ENCODE measurements at regions not wholly inside any gene's neighbourhood (a gene's known extent, or its start where the extent isn't known, plus 50 kb on each side); places are given as distances from the start of the nearest gene placed in this dataset.
"Not testable (repeated sequence)": the region's sequence is repeated elsewhere in the genome, so short reads cannot be mapped to it uniquely, and the experiment has no call there.

DNA sequence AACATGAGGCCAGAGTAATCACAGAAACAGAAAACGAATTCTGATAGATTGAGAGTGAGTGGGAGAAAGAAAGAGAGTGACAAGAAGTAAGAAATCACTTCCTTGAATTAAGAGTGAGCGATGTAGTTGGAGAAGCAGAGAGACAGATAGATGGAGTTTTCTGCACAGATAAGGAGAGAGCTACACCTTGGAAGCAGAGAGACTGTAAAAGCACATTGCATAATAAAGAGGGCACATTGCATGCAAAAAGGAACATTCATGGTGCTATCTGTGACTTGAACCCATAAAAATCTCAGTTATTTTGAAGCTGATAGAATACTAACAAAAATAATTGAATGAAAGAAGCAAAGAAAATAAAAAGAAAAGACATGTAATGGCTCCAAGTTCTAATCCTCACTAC, 943.8 kb downstream of the NR2F1-AS1 start:
- H3K4me1 ChIP-seq, result no peaks in the 10 kb centered on the region
- no peaks in the 10 kb centered on the region for H3K9me3 ChIP-seq
- DNase-seq, result no peak
- no peak overlapping the region for H3K27ac ChIP-seq
- TF ChIP-seq, protein P1, sequence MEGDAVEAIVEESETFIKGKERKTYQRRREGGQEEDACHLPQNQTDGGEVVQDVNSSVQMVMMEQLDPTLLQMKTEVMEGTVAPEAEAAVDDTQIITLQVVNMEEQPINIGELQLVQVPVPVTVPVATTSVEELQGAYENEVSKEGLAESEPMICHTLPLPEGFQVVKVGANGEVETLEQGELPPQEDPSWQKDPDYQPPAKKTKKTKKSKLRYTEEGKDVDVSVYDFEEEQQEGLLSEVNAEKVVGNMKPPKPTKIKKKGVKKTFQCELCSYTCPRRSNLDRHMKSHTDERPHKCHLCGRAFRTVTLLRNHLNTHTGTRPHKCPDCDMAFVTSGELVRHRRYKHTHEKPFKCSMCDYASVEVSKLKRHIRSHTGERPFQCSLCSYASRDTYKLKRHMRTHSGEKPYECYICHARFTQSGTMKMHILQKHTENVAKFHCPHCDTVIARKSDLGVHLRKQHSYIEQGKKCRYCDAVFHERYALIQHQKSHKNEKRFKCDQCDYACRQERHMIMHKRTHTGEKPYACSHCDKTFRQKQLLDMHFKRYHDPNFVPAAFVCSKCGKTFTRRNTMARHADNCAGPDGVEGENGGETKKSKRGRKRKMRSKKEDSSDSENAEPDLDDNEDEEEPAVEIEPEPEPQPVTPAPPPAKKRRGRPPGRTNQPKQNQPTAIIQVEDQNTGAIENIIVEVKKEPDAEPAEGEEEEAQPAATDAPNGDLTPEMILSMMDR (IDR thresholded peaks at IDR 0.05), result no peak
- WGBS, 3 donors, result 51 to 64% (median 56%) methylated on average over 2 of the region's 2 CpGs
- H3K36me3 ChIP-seq (ENCODE audit: insufficient read depth in 1 of 2, low read depth in 1 of 2), result no peaks in the 10 kb centered on the region
- ATAC-seq, result no peak
- intact Hi-C loops (cut with DNase I), result no loop called here
- H3K27me3 ChIP-seq (ENCODE audit: insufficient read depth in 3 of 3, low read length in 2 of 3), result no peaks in the 10 kb centered on the region
- H3K4me3 ChIP-seq, result no peak overlapping the region

DNA sequence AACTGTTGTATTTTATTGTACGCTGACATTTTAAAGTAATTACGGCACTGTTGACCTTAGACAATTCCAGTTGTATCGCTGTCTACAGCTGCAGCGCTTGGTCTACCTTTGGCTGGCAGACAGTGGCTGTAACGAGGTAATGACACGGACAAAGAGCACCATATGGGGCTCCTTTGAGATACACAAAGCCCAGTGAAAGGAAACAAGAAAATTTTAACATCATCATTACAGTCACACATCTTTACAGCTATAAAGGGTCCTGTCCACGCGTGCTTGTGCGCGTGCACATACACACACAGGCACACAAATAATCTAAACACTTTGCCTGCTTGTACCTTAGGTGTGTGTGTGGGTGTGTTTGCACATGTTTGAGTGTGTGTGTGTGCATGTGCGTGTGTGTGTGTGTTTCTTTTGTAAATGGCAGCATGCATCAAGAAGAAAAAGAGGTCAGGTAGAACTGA, 946.0 kb downstream of the NR2F1-AS1 start:
- Histone ChIP-seq H3K4me1 (no peaks in the 10 kb centered on the region), H3K27me3 (ENCODE audit: insufficient read depth in 3 of 3, low read length in 2 of 3) (no peaks in the 10 kb centered on the region), H3K36me3 (ENCODE audit: insufficient read depth in 1 of 2, low read depth in 1 of 2) (no peaks in the 10 kb centered on the region), H3K27ac (no peak overlapping the region), H3K9me3 (no peaks in the 10 kb centered on the region), H3K4me3 (no peak overlapping the region)
- WGBS, 3 donors, result 58 to 63% (median 59%) methylated on average over 11 of the region's 11 CpGs
- TF ChIP-seq, protein P1 (IDR thresholded peaks at IDR 0.05), result no peak
- ATAC-seq (no peak), DNase-seq (no peak)
- intact Hi-C loops (cut with DNase I), result no loop called here

DNA sequence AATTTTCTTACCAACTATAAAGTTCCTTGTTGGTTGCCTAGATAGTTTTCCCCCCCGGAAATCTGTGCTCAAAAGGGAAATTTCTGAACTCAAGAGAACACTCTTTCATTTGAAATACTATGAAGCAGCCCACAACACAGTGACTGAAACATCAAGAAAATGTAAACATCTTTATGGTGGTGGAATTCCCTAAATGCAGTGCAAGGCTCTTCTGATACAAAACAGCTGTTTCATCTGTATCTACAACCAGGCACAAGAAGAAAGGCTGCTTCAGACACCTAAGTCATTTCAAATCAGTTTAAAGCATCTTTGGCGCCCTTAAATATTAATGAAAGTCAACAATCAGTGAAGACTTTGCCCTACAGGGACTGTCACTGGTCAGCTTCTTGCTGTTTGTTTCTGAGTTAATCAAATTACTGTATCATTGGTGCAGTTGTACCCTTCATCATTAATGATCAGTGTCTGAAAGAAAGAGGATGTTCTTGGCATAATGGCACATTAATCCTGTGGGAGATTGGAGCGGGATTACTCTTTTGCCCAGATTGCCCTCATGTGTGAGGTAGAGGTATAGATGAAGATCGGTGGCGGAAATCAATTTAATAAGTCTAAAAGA, 947.0 kb downstream of the NR2F1-AS1 start:
- intact Hi-C loops (cut with DNase I), result no loop called here
- Histone ChIP-seq H3K36me3 (ENCODE audit: insufficient read depth in 1 of 2, low read depth in 1 of 2) (no peaks in the 10 kb centered on the region), H3K4me1 (no peaks in the 10 kb centered on the region), H3K9me3 (no peaks in the 10 kb centered on the region), H3K27ac (no peak overlapping the region), H3K4me3 (no peak overlapping the region), H3K27me3 (ENCODE audit: insufficient read depth in 3 of 3, low read length in 2 of 3) (no peaks in the 10 kb centered on the region)
- TF ChIP-seq, protein P1 (IDR thresholded peaks at IDR 0.05), result no peak
- 86 to 92% (median 86%) methylated on average over 5 of the region's 5 CpGs for WGBS, 3 donors
- DNase-seq (no peak), ATAC-seq (no peak)

DNA sequence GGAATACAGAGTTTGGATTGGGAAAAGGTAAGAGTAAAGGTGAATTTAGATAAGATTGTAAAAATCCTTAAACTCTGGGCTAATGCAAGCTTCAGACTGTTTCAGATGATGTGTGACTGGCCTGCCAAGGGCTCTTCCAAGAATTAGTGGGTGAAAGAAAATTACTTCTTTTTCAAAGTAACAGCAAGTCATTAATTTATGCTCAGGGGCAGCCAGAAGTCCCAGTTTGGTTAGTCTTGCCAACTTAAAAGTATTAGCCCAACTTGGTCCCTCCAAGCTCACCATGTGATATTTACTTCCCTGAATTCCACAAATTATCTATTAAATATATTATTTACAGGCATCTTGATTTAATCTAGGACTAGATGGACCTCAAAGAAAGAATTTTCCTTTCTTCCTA, 947.8 kb downstream of the NR2F1-AS1 start:
- intact Hi-C loops (cut with DNase I), result no loop called here
- H3K27ac ChIP-seq, result no peak overlapping the region
- ATAC-seq (no peak), DNase-seq (no peak)
- TF ChIP-seq, protein P1 (IDR thresholded peaks at IDR 0.05), result no peak
- H3K4me1 ChIP-seq, result no peaks in the 10 kb centered on the region
- H3K4me3 ChIP-seq, result no peak overlapping the region
- H3K27me3 ChIP-seq (ENCODE audit: insufficient read depth in 3 of 3, low read length in 2 of 3), result no peaks in the 10 kb centered on the region
- no peaks in the 10 kb centered on the region for H3K36me3 ChIP-seq (ENCODE audit: insufficient read depth in 1 of 2, low read depth in 1 of 2)
- H3K9me3 ChIP-seq, result no peaks in the 10 kb centered on the region

DNA sequence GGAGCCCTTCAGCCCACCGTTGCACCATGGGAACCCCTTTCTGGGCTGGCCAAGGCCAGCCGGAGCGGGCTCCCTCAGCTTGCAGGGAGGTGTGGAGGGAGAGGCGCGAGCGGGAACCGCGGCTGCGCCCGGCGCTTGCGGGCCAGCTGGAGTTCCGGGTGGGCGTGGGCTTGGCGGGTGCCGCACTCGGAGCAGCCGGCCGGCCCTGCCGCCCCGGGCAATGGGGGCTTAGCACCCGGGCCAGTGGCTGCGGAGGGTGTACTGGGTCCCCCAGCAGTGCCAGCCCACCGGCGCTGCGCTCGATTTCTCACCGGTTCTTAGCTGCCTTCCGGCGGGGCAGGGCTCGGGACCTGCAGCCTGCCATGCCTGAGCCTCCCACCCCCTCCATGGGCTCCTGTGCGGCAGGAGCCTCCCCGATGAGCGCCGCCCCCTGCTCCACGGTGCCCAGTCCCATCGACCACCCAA, 949.8 kb downstream of the NR2F1-AS1 start:
- H3K4me1 ChIP-seq; ATAC-seq; H3K4me3 ChIP-seq; H3K27me3 ChIP-seq (ENCODE audit: insufficient read depth in 3 of 3, low read length in 2 of 3); DNase-seq; H3K36me3 ChIP-seq (ENCODE audit: insufficient read depth in 1 of 2, low read depth in 1 of 2); H3K9me3 ChIP-seq; intact Hi-C loops (cut with DNase I); H3K27ac ChIP-seq: not testable (repeated sequence)
- 96 to 97% (median 97%) methylated on average over 20 to 37 of the region's 37 CpGs for WGBS, 3 donors
